22Rv1 (cell line): ENCODE measurements at regions not wholly inside any gene's neighbourhood (a gene's known extent, or its start where the extent isn't known, plus 50 kb on each side); places are given as distances from the start of the nearest gene placed in this dataset.

Source experiments
- CTCF ChIP-seq: fragments of 450-650 bp; IDR thresholded peaks from 2 replicates; pipeline ENCODE4 v1.5.1; 2017; ENCODE audit warnings: mild to moderate bottlenecking
- ZFX ChIP-seq: fragments of 450-650 bp; IDR thresholded peaks from 2 replicates; pipeline ENCODE4 v1.6.1; 2017; ENCODE audit warnings: antibody characterized with exemption, borderline replicate concordance

DNA sequence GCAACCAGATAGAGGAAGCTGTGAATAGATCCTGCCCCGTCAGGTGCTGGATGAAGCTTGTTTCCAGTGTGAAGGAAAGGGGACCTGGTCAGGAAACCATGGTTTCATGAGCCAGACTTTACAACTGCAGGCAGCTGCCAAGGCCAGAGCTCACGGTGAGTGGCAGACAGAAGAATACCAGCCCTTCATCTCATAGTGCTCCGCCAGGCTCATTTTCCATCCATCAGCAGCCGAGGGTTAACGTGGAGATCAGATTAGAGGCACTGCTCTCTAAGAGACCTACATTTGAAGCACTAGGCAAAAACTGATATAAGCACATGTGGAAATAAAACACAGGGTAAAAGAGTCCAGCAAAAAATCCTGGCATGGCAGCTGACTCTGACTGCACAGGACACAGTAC is 172.4 kb downstream of the CD24 start:
- TF ChIP-seq CTCF (no peak), ZFX (no peak)
